ENCODE measurements at regions not wholly inside any gene's neighbourhood (a gene's known extent, or its start where the extent isn't known, plus 50 kb on each side); places are given as distances from the start of the nearest gene placed in this dataset.
"Not testable (repeated sequence)": the region's sequence is repeated elsewhere in the genome, so short reads cannot be mapped to it uniquely, and the experiment has no call there.

DNA sequence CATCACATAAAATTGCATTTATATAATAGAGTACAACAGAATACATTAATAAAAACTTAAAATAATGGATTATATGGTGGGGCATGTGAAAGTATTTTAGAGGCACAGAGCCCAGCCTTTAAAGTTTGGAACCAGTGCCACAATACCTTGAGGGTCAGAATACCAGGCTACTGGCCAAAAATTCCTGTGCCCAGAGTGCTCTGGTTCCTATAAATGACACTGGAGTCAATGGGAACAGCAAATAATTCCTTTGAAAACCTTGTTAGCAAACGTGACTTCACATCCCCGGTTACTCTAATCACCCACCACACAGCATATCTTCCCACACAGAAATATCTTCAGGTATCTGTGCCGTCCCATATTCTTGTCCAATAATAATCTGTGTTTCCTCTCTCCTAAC lies 1242.6 kb downstream of the DIAPH3 start:
- no peak for DNase-seq (ENCODE audit: low read depth)

DNA sequence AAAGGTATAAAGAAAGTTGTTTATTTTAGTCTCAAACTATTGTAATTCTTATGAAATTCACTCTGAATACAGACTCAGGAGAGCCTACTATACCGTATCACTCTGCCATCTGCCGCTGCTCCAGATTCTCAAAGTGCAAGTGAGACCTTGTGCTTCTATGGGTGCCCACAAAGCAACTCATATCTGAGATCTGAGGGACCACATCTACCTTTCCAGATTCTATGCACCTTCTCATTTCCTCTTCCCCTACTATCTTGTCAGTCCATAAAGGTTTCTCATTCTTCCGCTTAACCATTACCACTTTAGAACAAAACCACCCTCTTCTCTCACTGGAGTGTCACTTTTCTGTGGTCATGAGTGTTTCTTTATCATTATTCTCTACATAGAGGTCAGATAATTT lies 1236.9 kb downstream of the DIAPH3 start:
- no peak for DNase-seq (ENCODE audit: low read depth)

DNA sequence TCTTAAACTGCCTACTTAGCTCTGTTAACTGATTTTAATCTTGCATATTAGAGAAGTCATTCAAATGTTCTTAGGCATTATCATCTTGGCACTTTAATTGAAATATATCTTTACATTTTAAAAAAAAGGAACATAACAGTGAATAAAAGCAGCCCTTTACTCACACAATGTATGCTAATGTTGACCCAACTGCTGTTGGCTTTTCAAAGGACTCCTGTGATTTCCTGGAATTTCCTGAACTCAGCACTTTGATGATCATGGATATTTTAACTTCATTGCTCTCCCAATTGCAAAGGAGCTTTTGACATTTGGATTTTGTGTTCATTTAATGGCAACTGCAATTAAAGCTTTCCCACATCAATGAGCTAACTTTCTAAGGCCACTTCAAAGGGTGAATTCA lies 1230.3 kb downstream of the DIAPH3 start:
- no peak for DNase-seq (ENCODE audit: low read depth)

DNA sequence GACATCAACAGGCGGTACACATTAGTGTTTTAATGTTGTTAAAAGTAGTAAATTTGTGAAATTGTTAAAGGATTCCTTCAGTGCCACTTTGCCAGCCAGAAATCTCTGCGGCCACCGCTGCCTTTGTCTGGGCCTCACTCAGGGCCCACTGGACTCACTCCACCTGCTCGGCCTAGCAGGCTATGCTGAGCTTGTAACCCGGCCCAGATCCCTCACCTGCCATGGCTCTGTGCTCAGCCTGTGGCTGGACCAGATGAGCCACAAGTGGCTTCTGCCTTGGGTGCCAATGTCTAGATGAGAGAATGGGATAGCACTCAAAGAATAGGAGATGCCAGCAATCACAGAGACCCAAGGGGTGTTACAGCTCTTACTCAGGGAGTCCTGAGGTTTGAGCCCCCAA lies 1228.0 kb downstream of the DIAPH3 start:
- no peak for DNase-seq (ENCODE audit: low read depth)

DNA sequence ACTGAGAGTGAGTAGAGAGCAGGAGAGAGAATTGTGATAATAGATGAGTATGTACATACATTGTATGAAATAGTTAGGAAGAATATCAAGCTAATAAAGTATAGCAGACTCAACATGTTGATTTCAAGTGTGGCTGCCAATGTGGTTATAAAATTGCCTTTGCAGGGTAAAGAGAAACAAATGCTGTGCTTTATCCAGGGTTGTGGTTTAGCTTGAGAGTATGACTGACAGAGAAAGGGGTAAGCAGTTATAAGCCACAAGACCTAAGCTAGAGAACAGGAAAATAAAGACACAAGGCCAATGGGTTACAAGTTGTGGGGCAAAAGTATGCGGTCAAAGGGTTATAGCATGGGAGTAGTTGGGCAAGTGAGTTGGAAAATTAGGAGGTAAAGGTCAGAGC lies 1217.5 kb downstream of the DIAPH3 start:
- DNase-seq (ENCODE audit: low read depth), result no peak

DNA sequence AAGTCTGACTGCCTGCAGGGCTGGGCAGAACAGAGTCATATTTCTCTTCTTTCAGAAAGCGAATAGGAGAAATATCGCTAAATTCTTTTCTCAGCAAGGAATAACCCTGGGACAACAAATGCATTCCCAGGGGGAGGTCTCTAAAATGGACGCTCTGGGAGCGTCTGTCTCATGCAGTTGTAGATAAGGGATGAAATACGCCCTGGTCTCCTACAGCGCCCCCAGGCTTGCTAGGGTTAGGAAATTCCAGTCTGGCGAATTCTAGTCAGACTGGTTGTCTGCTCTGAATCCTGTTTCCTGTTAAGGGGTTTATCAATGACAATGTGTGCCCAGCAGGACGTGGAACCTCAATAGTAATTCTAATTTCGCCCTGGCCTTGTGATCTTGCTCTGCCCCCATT lies 1214.1 kb downstream of the DIAPH3 start:
- DNase-seq (ENCODE audit: low read depth), result no peak

DNA sequence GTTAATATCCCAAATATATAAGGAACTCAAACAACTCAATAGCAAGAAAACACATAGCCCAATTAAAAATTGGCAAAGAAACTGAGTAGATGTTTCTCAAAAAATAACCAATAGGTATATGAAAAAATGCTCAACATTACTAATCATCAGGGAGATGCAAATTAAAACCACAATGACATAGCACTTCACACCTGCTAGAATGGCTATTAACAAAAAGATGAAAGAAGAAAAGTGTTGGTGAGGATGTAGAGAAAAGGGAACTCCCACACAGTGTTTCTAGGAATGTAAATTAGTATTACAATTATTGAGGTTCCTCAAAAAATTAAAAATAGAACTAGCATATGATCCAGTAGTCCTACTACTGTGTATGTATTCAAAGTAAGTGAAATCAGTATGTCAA lies 1212.8 kb downstream of the DIAPH3 start:
- DNase-seq (ENCODE audit: low read depth), result no peak

DNA sequence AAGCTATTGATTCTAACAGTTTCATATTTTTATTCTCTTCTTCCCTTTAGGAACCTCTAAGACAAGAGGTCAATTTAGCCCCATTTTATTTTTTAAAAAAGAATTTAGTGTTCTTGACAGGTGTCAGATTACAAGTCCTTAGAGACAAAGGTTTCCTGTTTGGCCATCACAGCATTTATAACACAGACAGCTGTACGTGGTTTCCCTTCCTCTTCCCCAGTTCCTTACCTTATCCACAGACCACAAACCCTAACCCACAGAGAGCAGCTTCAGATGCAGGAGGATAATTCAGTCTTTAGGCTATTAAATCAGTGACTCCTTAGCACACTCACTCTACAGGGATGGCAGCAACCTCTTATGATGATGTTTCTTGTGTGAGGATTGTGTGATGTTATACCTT lies 1210.1 kb downstream of the DIAPH3 start:
- no peak for DNase-seq (ENCODE audit: low read depth)

DNA sequence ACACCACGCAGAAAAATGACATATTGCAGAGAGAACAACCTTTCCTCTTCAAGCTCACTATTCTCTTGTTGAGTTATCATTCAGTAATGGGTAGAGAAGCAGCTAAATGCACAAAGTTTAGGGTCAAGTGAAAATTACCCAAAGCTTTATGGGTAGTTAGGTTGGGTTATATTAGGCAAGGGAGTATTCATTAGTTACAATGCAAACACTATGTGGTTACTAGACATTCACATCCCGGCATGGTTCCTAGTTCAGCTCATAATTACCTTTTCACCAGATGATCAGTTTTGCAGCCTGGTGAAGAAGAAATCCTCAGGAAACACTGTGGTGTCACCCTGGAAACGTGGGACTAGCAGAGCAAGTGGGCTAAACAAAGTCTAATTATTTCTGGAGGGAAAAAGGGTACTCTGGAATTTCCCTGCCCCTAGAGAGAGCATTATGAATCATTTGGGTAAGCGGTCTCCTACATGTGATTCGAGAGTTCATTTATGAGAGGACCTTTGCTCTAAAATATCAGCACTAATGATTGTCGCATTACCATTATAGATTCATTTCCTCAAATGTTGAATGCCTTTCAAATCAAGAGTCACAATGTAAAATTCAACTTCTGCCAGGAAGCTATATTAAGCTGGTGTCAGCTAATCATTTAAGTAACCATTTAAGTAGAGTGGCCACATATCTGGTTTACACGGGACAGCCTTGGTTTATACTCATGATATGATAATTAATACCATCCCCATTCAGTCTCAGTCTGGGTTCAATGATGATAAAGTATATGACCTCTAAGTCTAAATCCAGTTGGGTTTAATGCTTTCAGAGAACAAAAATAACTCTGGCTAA lies 1208.0 kb downstream of the DIAPH3 start:
- DNase-seq (ENCODE audit: low read depth), result no peak

DNA sequence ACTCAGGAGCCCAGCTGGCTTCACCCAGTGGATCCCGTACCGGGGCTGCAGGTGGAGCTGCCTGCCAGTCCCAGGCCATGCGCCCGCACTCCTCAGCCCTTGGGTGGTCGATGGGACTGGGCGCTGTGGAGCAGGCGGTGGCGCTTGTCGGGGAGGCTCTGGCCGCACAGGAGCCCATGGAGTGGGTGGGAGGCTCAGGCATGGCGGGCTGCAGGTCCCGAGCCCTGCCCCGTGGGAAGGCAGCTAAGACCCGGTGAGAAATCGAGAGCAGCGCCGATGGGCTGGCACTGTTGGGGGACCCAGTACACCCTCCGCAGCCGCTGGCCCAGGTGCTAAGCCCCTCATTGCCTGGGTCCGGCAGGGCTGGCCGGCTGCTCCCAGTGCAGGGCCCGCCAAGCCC lies 1205.6 kb downstream of the DIAPH3 start:
- DNase-seq (ENCODE audit: low read depth), result not testable (repeated sequence)

DNA sequence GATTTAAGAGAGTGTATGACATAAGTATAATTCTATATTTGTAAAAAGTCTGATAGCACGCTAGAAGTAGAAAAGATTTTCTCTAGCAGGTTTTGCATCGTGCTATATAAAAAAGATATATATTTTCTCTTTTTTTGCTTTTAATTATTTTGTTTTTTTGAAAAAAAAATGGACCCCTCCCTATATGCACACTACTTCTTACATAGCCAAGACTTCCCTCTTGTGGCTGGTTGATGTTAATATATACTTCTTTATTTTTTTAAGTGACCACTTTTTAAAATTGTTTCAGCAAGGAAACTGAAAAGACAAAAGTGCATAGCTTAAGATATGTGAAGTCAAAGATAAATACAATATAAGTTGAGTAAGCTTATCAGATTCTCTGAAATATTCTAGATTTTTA lies 1202.8 kb downstream of the DIAPH3 start:
- DNase-seq (ENCODE audit: low read depth), result no peak

DNA sequence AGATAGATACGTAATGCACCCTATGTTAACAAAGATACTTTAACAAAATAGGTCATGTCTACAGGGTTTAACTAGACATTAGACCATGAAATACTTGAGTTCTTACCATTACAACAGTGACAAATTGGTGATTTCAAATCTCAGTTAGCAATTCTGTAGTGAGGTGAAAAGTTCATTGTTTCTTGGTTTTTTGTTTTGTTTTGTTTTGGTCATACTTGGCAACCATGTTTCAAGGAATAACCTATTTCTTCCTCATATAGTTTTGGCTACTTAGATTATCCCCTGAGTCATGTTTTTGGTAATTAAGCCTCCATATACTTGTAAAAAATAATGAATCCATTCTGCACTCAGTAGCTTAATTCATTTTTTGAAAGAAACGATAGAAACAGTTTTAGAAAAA lies 1200.4 kb downstream of the DIAPH3 start:
- DNase-seq (ENCODE audit: low read depth), result no peak

DNA sequence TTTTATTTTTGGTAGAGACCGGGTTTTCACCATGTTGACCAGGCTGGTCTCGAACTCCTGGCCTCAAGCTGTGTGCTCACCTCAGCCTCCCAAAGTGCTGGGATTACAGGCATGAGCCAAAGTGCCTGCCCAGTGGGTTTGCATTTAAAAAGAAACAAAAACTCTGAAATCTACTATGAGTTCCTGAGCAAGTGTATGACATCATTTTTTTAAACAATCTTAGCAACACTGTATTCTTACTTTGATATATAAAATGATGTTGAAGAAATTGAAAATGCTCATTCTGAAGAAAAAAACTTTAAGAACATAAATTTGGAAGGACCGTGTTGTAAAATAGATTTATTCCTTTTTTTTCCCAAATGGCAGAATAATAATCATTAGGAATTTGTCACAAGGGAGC lies 1199.7 kb downstream of the DIAPH3 start:
- no peak for DNase-seq (ENCODE audit: low read depth)

DNA sequence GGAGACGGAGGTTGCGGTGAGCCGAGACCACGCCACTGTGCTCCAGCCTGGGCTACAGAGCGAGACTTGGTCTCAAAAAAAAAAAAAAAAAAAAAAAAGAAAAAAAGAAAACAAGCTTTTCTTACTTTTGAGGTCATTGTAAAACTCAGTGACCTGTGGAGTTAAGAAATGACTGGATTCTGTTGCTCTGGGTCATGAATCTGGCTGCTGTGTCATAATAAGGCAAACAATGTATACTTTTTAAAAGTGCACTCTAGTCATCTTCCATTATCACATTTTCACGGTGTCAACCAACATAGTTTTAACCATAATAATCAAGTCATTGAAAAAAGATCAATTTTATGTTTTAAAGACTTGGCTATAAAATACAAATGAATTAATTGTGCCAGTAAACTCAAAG lies 1186.6 kb downstream of the DIAPH3 start:
- no peak for DNase-seq (ENCODE audit: low read depth)

DNA sequence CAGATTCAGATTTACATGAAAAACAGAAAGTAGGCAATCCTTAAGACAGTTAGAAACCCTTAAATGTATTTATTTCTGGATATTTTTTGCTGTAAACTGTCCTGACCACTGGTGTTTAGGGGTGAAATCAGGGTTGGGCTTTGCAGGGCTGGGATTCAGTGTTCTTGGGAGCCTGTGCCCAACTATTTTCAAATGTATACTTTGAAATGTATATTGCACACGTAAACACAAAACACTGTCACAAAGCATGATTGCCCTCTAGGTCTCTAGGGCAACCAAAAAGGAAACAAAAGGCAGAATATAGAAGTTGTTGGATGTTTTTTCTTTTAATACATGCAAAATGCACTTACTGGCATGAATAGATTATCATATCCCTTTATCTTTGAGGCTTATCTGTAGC lies 1185.4 kb downstream of the DIAPH3 start:
- no peak for DNase-seq (ENCODE audit: low read depth)

DNA sequence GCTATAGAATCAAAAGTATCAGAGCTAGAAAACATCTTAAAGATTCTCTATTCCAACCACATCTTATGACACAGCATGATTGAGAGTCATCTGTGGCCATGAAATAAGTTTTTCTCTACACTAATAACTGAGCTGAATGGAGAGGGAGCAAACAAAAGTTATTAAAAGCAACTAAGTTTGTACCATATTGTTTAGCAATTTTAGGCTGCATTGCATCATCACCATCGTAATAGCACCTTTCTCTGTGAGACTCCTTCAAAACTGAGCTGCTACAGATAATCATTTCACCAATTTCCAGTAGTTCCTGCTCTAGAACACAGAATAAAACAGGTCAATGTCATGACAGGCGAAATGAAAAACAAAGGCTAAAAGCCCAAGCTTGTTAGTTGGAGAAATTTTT lies 1183.9 kb downstream of the DIAPH3 start:
- DNase-seq (ENCODE audit: low read depth), result no peak

DNA sequence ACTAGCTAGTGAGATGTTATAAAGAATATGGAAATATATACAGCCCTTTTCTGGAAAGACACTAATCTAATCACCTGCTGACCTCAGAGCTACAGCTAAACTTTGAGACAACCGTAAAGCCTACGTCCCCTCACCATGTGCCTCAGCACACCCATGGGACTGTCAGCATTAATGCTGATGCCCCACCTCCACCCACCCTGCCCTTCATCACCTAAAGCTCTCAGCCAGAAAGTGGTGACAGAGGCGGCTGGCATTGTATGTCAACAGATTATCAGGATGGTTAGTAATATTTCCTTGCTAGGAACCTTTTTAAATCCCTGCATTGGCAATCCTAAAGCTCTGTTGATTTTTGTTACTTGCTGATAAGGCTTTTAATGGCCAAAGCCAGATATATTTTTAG lies 1177.9 kb downstream of the DIAPH3 start:
- DNase-seq (ENCODE audit: low read depth), result no peak

DNA sequence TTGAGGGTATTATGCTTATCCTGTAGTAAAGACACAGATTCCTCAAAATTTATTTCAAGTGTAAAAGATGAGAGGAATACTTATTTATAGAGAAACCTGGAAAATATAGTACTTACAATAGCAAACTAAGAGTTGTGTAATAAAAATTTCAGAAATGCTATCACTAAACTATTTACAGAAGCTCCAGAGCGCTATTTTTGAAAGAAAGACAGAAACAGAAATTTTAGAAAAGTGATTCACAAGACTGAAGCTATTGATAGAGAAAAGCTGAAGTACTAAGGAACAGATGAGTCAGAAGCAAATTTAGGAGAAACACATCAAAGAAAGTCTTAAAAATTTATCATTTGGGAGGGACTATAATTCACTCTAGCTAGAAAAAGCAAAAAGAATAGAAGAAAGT lies 1174.2 kb downstream of the DIAPH3 start:
- no peak for DNase-seq (ENCODE audit: low read depth)

DNA sequence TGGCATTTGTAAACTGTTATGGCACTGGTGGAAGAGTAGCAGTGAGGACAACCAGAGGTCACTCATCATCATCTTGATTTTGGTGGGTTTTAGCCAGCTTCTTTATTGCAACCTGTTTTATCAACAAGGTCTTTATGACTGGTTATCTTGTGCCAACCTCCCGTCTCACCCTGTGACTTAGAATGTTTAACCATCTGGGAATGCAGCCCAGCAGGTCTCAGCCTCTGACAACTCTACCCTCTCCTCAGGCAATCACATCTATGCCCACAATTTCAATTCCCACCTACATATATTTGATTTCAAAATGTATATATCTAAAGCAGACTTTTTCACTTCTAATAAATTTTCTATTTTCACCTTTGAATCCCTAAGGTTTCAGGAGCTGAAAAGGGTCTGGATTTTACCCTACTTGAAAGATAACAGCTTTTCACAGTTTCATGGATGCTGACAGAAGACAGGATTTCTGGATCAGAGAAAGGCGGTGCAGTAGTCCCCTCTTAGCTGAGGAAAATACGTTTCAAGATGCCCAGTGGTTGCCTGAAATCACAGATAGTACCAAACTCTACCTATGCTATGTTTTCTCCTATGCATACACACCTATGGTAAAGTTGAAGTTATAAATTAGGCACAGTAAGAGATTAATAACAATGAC lies 1171.8 kb downstream of the DIAPH3 start:
- no peak for DNase-seq (ENCODE audit: low read depth)

DNA sequence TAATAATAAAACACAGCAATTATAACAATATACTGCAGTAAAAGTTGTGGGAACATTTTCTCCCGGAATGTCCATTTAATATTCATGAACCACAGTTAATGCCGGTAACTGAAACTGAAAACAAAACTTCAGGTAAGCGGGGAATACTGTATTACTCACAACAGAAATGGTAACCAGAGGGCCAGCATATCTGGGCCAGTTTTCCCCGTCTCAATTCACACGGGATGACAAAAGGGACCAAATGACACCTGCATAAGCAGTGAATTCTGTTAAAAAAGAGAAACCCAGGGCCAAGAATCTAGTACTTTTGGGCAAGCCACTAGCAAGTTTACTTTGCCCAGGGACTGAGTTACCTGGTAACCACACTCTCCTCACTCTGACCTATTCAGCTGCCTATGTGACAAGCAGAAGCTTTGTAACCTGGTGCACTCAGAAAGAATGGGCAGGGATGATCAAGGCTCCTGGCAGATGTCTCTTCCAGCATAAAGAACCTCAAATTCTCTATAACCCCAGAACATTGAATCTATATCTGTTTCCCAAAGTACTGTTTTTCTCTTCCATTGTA lies 1171.2 kb downstream of the DIAPH3 start:
- DNase-seq (ENCODE audit: low read depth), result no peak

DNA sequence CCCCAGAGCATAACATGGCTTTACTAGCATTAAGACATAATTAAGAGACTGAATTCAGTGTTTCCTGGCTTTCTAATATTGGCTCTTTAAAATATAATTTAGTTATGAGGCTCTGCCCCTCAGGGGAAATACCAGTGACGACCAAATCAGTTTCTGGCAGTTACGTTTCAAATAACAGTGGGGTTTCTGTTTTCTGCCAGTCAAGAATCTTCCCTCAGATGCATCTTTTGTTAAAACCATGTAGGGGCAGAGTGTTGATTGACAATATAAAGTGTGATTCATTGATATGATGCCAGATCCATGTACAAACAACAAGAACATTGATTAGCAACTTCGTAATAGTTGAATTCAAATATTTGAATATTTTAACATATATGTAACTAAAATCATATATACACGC lies 1169.7 kb downstream of the DIAPH3 start:
- DNase-seq (ENCODE audit: low read depth), result no peak

DNA sequence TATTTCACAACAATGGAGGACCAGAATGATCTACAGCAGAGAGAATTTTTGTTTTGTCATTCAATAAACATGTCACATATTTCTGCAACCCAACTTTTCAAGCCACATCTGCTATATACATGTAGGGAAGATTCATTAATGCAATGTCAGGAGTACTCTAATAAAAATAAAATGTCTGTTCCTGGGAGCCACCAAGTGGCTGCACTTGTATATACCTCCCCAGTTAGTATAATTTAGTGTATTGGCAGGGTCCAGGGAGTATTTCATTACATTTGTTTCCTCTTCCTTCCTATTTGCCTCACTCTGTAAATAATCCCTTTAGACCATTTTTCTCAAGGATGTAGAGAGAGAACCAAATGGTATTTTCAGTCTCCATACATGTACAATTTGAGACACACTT lies 1169.0 kb downstream of the DIAPH3 start:
- DNase-seq (ENCODE audit: low read depth), result no peak

DNA sequence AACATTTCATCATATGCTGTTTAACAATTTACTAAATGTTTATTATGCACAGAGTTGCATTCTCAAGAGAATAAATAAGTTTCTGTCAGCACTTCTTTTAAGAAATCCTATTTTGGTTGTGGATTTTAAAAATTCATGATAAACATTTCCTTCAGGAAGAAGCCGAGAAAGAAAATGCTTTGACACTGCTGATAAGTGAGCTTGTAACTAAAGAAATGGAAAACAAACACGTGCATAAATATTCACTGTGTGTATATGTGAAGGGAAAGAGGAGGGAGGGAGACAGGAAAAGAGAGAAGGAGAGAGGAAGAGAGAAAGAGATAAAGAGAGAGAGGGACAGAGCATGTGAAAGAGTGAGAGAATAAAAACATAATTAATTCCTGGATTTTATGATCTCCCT lies 1165.0 kb downstream of the DIAPH3 start:
- no peak for DNase-seq (ENCODE audit: low read depth)

DNA sequence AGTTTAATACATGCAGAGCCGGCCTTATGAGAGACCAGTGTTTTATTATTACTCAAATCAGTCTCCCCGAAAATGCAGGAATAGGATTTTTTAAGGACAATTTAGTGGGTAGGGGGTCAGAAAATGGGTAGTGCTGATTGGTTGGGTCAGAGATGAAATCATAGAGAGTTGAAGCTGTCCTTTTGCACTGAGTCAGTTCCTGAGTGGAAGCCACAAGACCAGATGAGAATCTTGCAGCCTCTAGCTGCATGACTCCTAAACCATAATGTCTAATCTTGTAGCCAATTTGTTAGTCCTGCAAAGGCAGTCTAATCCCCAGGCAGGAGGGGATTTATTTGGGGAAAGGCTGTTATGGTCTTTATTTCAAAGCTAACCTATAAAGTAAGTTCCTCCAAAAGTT lies 1163.9 kb downstream of the DIAPH3 start:
- DNase-seq (ENCODE audit: low read depth), result no peak

Data from activated T-helper 1 cell treated with Interleukin-2 at 50 U/mL for 16 hours (primary cell).